ENCODE measurements at regions not wholly inside any gene's neighbourhood (a gene's known extent, or its start where the extent isn't known, plus 50 kb on each side); places are given as distances from the start of the nearest gene placed in this dataset.

GRCh38 chr2:194917519-194917918 lies 739.5 kb upstream of the SLC39A10 start:
- Histone ChIP-seq H4K20me1 (replicated peaks in 1 of 2; ENCODE audit: control insufficient read depth in 1 of 2, insufficient read depth in 2 of 2, low read length in 2 of 2) (no peaks in the 10 kb centered on the region), H2AK5ac (ENCODE audit: low read depth, low read length) (no peak overlapping the region)

More at GRCh38 chr2:194917519-194917918, 739.5 kb upstream of the SLC39A10 start:
- no peak overlapping the region for H2BK20ac ChIP-seq (ENCODE audit: low read length)
- no peak overlapping the region for H4K5ac ChIP-seq (ENCODE audit: insufficient read length, low read depth, low read length)
- no peaks in the 10 kb centered on the region for H3K27me3 ChIP-seq (replicated peaks in 1 of 4; ENCODE audit: control insufficient read depth in 3 of 4, extremely low read depth in 1 of 4, insufficient read depth in 3 of 4, low read length in 3 of 4)
- no peaks in the 10 kb centered on the region for H3K4me1 ChIP-seq (replicated peaks in 1 of 4; ENCODE audit: control insufficient read depth in 3 of 4, insufficient read depth in 4 of 4, low read length in 3 of 4)
- POLR2A ChIA-PET (ENCODE audit: partially characterized antibody), result no interaction called here
- H3K23me2 ChIP-seq (ENCODE audit: low read depth, low read length), result no peaks in the 10 kb centered on the region
- H3K9ac ChIP-seq (replicated peaks in 1 of 4; ENCODE audit: extremely low read depth in 1 of 4, low read depth in 3 of 4, low read length in 3 of 4), result no peak overlapping the region
- H2BK15ac ChIP-seq (ENCODE audit: low read length), result no peak overlapping the region
- no peaks in the 10 kb centered on the region; a peak in 1 of 4 replicates for H3K9me3 ChIP-seq (ENCODE audit: insufficient read depth in 2 of 2, low read depth in 1 of 2, low read length in 1 of 2)
- no peak overlapping the region for H3K56ac ChIP-seq (replicated peaks; ENCODE audit: insufficient read length, low read depth, low read length)
- no peak overlapping the region for H3K18ac ChIP-seq (ENCODE audit: extremely low read depth, low read length)
- no peaks in the 10 kb centered on the region for H3K36me3 ChIP-seq (ENCODE audit: control insufficient read depth in 2 of 4, insufficient read depth in 4 of 4, low read length in 3 of 4)
- no peaks in the 10 kb centered on the region for H3K79me1 ChIP-seq (ENCODE audit: low read depth, low read length)
- H2BK12ac ChIP-seq (ENCODE audit: low read depth, low read length), result no peak overlapping the region
- no peak for FAIRE-seq
- no peak overlapping the region for H4K8ac ChIP-seq (ENCODE audit: extremely low read depth, insufficient read depth, low read length)
- H3K14ac ChIP-seq (ENCODE audit: insufficient read length), result no peak overlapping the region
- no peak for DNase-seq (ENCODE audit: low read depth in 1 of 2, low spot score in 2 of 2)
- no peak overlapping the region for H2BK120ac ChIP-seq (replicated peaks; ENCODE audit: low read depth, low read length)
- no peak overlapping the region for H3K27ac ChIP-seq (ENCODE audit: low read depth, low read length)
- no peak overlapping the region for H3K4ac ChIP-seq (replicated peaks; ENCODE audit: insufficient read length, low read depth, low read length)
- no peak overlapping the region for H4K91ac ChIP-seq (replicated peaks; ENCODE audit: insufficient read length, low read length)
- no peak overlapping the region for H2BK5ac ChIP-seq (ENCODE audit: low read depth, low read length)
- no peak for TF ChIP-seq CBX8 (IDR thresholded peaks at IDR 0.05; ENCODE audit: borderline replicate concordance, low read depth, low read length)
- TF ChIP-seq MAFK (IDR thresholded peaks at IDR 0.05; ENCODE audit: low read depth, low read length), result peak; percentile 92
- no peak for TF ChIP-seq SIRT6 (IDR thresholded peaks at IDR 0.05; ENCODE audit: low read length)
- TF ChIP-seq POU5F1 (IDR thresholded peaks at IDR 0.05; ENCODE audit: low read depth, low read length), result no peak
- no peak overlapping the region for H3K4me3 ChIP-seq (ENCODE audit: extremely low read depth in 1 of 4, insufficient read depth in 2 of 4, low read depth in 3 of 4, low read length in 4 of 4)
- CTCF ChIA-PET (ENCODE audit: partially characterized antibody), result no interaction called here
- H3K23ac ChIP-seq (ENCODE audit: insufficient read length), result no peak overlapping the region
- no peaks in the 10 kb centered on the region for H3K79me2 ChIP-seq (ENCODE audit: control insufficient read depth in 1 of 2, insufficient read depth in 2 of 2, low read length in 2 of 2)
- no peak overlapping the region for H2AFZ ChIP-seq (ENCODE audit: low read length)
- no peak overlapping the region for H3K4me2 ChIP-seq (ENCODE audit: insufficient read depth in 1 of 2, low read depth in 2 of 2, low read length in 2 of 2)
